Ishikawa (cell line): ENCODE measurements at regions not wholly inside any gene's neighbourhood (a gene's known extent, or its start where the extent isn't known, plus 50 kb on each side); places are given as distances from the start of the nearest gene placed in this dataset.

Experiments used
- CEBPB ChIP-seq: IDR thresholded peaks from 2 replicates; pipeline ENCODE4 v1.6.1; 2012
- CREB1 ChIP-seq: IDR thresholded peaks from 2 replicates; pipeline ENCODE4 v1.6.1; 2012; ENCODE audit warnings: low read depth
- EGR1 ChIP-seq: IDR thresholded peaks from 2 replicates; pipeline ENCODE4 v1.6.1; 2012
- EP300 ChIP-seq: IDR thresholded peaks from 2 replicates; pipeline ENCODE4 v1.6.1; 2012; ENCODE audit warnings: borderline replicate concordance
- FOXM1 ChIP-seq: IDR thresholded peaks from 2 replicates; pipeline ENCODE4 v1.6.1; 2012; ENCODE audit warnings: low read depth, borderline replicate concordance
- NFIC ChIP-seq: IDR thresholded peaks from 2 replicates; pipeline ENCODE4 v1.6.1; 2012
- RAD21 ChIP-seq: IDR thresholded peaks from 2 replicates; pipeline ENCODE4 v1.6.1; 2012; ENCODE audit warnings: low read depth
- TAF1 ChIP-seq: IDR thresholded peaks from 2 replicates; pipeline ENCODE4 v1.6.1; 2012; ENCODE audit warnings: low read depth, mild to moderate bottlenecking
- TCF12 ChIP-seq: IDR thresholded peaks from 2 replicates; pipeline ENCODE4 v1.6.1; 2012; ENCODE audit warnings: low read depth
- TEAD4 ChIP-seq: IDR thresholded peaks from 2 replicates; pipeline ENCODE4 v1.6.1; 2012
- YY1 ChIP-seq: IDR thresholded peaks from 2 replicates; pipeline ENCODE4 v1.6.1; 2012; ENCODE audit warnings: low read depth
- ZBTB7A ChIP-seq: IDR thresholded peaks from 2 replicates; pipeline ENCODE4 v1.6.1; 2012; ENCODE audit warnings: low read depth
- TF ChIP-seq, protein P1 (sequence below): IDR thresholded peaks from 2 replicates; pipeline ENCODE4 v1.6.1; 2012
- TF ChIP-seq, protein P2 (sequence below): IDR thresholded peaks from 2 replicates; pipeline ENCODE4 v1.6.1; 2012; ENCODE audit warnings: low read depth, mild to moderate bottlenecking
- TF ChIP-seq, protein P3 (sequence below): IDR thresholded peaks from 2 replicates; pipeline ENCODE4 v1.6.1; 2012

DNA sequence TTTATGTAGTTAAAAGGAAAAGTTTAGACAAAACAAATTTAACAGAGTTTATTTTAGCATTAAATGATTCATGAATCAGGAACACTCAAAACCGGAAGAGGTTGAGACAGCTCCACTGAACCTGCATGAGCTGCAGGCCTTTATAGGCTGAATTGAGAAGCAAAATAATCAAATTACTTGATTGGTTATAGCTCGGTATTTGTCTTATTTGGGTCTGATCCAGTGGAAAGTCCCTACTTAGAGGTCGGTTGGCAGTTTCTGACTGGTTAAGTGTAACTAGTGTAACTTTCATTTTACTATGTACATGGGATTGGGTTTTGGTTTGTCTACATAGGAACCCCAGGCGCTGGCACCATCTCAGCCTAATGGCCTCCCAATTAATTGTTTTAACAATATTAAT is 74.1 kb upstream of the PIK3R1 start:
- TF ChIP-seq NFIC (no peak), TEAD4 (no peak), EP300 (no peak), TCF12 (no peak), FOXM1 (no peak), YY1 (no peak), EGR1 (no peak), ZBTB7A (no peak), TAF1 (no peak)
- TF ChIP-seq, protein P1, sequence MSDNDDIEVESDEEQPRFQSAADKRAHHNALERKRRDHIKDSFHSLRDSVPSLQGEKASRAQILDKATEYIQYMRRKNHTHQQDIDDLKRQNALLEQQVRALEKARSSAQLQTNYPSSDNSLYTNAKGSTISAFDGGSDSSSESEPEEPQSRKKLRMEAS: no peak
- TF ChIP-seq, protein P2, sequence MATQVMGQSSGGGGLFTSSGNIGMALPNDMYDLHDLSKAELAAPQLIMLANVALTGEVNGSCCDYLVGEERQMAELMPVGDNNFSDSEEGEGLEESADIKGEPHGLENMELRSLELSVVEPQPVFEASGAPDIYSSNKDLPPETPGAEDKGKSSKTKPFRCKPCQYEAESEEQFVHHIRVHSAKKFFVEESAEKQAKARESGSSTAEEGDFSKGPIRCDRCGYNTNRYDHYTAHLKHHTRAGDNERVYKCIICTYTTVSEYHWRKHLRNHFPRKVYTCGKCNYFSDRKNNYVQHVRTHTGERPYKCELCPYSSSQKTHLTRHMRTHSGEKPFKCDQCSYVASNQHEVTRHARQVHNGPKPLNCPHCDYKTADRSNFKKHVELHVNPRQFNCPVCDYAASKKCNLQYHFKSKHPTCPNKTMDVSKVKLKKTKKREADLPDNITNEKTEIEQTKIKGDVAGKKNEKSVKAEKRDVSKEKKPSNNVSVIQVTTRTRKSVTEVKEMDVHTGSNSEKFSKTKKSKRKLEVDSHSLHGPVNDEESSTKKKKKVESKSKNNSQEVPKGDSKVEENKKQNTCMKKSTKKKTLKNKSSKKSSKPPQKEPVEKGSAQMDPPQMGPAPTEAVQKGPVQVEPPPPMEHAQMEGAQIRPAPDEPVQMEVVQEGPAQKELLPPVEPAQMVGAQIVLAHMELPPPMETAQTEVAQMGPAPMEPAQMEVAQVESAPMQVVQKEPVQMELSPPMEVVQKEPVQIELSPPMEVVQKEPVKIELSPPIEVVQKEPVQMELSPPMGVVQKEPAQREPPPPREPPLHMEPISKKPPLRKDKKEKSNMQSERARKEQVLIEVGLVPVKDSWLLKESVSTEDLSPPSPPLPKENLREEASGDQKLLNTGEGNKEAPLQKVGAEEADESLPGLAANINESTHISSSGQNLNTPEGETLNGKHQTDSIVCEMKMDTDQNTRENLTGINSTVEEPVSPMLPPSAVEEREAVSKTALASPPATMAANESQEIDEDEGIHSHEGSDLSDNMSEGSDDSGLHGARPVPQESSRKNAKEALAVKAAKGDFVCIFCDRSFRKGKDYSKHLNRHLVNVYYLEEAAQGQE: no peak

DNA sequence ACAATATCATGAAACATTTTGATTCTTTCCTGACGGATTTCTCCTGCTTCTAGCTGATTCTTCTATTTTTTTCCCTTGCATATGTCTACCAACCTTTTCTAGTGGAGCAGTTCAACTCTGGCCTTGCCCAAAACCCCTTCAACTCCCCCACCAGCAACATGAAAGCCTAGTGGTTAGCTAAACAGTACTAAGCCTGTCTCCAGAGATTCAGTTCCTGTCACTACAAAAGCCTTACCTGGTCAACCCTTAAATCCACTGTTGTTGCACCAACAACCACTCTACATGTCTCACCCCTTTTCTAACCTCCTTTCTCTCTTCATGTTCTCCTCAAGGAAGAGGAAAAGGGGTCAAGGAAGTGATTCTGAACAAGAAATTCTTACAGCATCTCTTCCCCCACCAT is 74.8 kb upstream of the PIK3R1 start:
- TF ChIP-seq, protein P3, sequence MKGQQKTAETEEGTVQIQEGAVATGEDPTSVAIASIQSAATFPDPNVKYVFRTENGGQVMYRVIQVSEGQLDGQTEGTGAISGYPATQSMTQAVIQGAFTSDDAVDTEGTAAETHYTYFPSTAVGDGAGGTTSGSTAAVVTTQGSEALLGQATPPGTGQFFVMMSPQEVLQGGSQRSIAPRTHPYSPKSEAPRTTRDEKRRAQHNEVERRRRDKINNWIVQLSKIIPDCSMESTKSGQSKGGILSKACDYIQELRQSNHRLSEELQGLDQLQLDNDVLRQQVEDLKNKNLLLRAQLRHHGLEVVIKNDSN: no peak
- TF ChIP-seq EP300: no peak
- no peak for TF ChIP-seq EGR1
- no peak for TF ChIP-seq YY1
- no peak for TF ChIP-seq NFIC
- no peak for TF ChIP-seq CEBPB
- TF ChIP-seq TAF1: no peak
- no peak for TF ChIP-seq CREB1
- TF ChIP-seq, protein P1: no peak
- no peak for TF ChIP-seq TEAD4

DNA sequence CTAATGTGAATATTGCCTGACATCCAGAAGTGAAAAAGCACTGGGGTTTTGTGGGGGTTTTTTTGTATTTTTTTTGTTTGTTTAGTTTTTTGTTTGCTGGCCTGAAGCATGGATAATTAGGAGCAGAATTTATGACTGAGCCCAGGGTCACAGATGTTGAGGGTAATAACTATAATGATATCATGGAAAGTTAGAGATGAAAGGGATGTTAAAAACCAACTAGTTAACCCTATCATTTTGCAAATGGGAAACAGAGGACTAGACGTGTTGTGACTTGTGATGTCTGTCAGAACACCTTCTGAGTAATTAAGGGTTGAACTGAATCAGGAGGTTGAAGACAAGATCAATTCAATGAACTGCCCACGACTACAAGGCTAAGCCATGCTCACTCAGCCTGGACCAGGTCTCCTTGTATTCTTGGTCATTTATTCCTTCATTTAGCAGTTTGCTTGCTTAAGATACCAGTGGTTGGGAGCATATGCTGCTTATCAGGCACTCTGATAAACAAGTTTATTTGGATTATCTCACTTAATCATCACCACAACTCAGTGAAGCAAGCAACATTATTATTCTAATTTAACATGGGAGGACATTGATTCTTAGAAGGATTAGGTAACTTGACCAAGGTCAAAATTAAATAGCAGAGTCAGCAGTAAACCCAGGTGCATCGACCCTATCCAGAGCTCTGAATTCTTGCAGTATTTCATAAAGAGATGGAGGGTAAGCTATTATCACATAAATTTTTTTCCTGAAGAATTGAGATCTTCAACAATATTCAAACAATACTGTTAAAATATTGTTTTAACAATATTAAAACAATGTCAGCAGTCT is 75.7 kb upstream of the PIK3R1 start:
- no peak for TF ChIP-seq RAD21
- no peak for TF ChIP-seq EGR1
- no peak for TF ChIP-seq EP300
- TF ChIP-seq YY1: no peak
- TF ChIP-seq, protein P2: no peak
- TF ChIP-seq FOXM1: no peak
- TF ChIP-seq CEBPB: no peak
- TF ChIP-seq, protein P3: no peak
- no peak for TF ChIP-seq ZBTB7A
- no peak for TF ChIP-seq TEAD4
- TF ChIP-seq TAF1: no peak

DNA sequence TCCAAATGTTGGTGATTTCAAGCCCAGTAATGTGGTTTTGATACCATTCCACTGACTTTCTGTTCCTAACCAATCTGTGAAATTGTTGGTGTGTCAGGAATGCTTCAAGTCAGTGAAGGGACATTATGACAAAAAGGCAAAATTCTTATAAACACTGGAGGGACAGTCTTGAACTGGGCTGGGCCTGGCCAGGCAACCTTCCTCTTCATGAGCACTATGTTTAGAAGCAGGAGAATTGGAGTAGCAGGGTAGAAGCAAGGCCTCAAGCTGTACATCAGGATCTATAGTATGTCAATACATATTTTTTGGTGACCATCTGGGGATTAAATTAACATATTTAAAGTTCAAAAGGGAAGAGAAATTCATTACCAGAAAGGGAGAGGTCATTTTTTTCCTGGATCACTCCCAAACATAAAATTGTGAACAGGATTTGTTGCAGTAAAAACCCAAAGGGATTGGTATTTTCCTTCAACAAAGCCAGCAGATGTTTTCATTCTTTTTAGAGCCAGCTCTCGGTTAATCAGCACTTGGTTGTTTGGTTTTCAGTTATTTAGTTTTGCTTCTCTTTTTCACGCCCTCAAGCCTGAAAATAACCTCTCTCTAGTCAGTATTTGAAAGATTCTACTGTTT is 77.9 kb upstream of the PIK3R1 start:
- TF ChIP-seq TAF1: no peak
- no peak for TF ChIP-seq TCF12
- no peak for TF ChIP-seq FOXM1
- TF ChIP-seq, protein P2: no peak
- TF ChIP-seq EP300: no peak
